ENCODE measurements at regions not wholly inside any gene's neighbourhood (a gene's known extent, or its start where the extent isn't known, plus 50 kb on each side); places are given as distances from the start of the nearest gene placed in this dataset.

DNA sequence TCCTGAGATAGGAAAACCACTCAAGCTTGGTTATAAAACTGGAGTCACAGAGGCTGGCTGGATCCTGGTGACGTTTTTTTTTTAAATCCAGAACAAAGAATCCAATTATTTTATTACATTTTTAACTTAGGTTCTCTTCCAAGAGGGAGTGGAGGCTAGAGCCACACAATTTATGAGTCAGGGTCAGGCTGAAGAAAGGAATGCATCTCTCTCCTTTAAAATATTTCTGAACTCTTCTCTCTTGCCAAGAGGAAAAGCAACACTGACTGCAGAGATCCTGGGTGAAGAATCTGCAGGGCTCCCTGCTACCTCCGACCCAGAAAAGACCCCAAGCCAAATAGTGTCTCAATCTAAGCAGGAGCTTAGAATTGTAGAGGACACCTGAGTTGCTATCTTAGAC lies 88.5 kb upstream of the SSTR4 start:
- DNase-seq (ENCODE audit: low spot score) = no peak
- TF ChIP-seq CTCF (IDR thresholded peaks at IDR 0.05; ENCODE audit: extremely low read depth, missing control alignments) = no peak

DNA sequence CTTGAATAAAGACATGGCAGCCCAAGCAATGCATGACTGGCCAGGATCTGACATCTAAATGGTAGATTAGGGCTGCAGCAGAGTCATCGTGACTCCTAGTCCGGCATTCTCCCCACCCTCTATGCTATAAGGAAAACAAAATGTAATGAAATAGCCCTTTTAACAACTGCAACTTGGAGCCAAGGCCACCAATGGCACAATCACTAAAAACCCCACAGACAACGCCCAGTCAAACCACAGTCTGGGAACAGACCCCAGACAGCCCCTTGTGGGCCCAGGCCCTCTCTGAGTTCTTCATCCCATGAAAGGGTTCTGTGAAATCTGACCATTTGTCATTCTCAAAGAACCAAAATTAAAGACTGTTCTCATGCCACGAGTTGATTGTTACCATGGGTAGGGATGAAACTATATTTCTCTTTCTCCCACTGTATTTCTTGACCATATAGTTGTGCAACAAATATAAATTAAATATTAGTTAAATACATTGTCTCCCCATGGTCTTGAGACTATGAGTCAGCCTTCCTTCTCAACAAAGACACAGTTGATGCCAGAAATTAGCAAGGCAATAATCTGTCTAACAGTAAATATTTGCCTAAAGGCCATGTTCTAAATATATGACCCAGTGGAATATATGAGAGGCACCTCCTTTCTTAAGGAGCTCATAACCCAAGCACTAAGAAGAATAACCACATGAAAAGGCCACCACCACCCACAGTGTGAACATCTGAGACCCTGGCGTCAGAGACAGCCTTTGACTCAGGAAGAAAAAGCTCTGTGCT lies 85.6 kb upstream of the SSTR4 start:
- no peak for DNase-seq (ENCODE audit: low spot score)
- no peak for TF ChIP-seq CTCF (IDR thresholded peaks at IDR 0.05; ENCODE audit: extremely low read depth, missing control alignments)

DNA sequence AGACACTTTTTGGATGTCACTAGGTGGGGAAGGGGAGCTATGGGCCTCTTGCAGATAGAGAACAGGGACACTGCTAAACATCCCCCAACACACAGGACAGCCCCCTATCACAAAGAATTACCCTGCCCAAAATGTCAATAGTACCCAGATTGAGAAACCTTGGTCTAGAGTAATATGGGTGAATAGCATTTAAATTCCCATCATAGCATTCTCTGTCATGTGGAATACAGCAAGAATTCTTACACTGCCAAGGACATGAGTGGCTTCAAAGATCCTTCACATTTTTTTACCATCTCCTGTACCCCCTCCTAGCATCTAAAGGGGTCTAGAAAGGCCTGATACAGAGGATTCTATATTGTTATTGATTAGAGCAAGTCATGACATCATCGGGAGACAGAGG lies 83.1 kb upstream of the SSTR4 start:
- TF ChIP-seq CTCF (IDR thresholded peaks at IDR 0.05; ENCODE audit: extremely low read depth, missing control alignments) = no peak
- no peak for DNase-seq (ENCODE audit: low spot score)

- DNase-seq (ENCODE audit: low spot score) = no peak
- no peak for TF ChIP-seq CTCF (IDR thresholded peaks at IDR 0.05; ENCODE audit: extremely low read depth, missing control alignments)
Measured at GRCh38 chr20:22954661-22955060, 80.5 kb upstream of the SSTR4 start.

GRCh38 chr20:22958390-22958789 lies 76.7 kb upstream of the SSTR4 start:
- DNase-seq (ENCODE audit: low spot score) = no peak
- TF ChIP-seq CTCF (IDR thresholded peaks at IDR 0.05; ENCODE audit: extremely low read depth, missing control alignments) = no peak

GRCh38 chr20:22962567-22963439 lies 72.3 kb upstream of the SSTR4 start:
- TF ChIP-seq CTCF (IDR thresholded peaks at IDR 0.05; ENCODE audit: extremely low read depth, missing control alignments) = no peak
- no peak for DNase-seq (ENCODE audit: low spot score)

DNA sequence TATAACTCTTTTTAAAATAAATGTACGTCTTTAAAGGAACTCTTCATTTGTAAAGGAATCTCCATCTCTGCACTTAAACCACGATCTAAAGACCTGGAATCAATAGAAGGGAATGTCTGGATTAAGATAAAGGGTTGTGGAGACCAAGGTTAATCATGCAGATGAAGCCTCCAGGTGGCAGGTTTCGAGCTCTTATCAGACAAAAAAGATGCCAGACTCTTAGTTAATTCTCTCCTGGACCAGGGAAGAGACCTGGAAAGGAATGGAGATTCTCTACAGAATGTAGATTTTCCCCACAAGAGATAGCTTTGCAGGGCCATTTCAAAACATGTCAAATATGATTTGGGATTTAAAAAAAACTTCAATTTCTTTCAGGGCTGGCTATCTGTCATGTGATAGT lies 71.5 kb upstream of the SSTR4 start:
- no peak for TF ChIP-seq CTCF (IDR thresholded peaks at IDR 0.05; ENCODE audit: extremely low read depth, missing control alignments)
- DNase-seq (ENCODE audit: low spot score) = no peak

Measured in GM20000 (cell line).